ENCODE measurements at regions not wholly inside any gene's neighbourhood (a gene's known extent, or its start where the extent isn't known, plus 50 kb on each side); places are given as distances from the start of the nearest gene placed in this dataset.

DNA sequence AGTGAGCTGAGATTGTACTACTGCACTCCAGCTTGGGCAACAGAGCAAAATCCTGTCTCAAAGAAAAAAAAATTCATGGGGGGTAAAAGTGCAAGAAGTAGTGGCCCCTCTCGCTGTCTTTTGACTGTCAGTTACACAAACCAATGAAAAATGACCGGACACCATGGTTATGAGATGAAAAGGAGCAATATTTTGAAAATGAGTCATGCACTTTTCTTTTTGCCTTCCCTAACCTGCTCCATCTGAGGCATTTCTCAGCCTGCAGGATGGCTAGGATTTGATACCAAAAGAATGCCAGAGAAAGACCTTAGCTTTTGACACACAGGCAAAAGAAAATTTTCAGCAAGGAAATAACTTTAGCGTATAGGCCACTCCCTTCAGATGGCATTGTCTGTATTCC is 181.7 kb upstream of the ARID1B start:
- H3K4me3 ChIP-seq (ENCODE audit: low read depth, low read length) = no peak overlapping the region
- POLR2A ChIA-PET = no interaction called here
- TF ChIP-seq, protein P1, sequence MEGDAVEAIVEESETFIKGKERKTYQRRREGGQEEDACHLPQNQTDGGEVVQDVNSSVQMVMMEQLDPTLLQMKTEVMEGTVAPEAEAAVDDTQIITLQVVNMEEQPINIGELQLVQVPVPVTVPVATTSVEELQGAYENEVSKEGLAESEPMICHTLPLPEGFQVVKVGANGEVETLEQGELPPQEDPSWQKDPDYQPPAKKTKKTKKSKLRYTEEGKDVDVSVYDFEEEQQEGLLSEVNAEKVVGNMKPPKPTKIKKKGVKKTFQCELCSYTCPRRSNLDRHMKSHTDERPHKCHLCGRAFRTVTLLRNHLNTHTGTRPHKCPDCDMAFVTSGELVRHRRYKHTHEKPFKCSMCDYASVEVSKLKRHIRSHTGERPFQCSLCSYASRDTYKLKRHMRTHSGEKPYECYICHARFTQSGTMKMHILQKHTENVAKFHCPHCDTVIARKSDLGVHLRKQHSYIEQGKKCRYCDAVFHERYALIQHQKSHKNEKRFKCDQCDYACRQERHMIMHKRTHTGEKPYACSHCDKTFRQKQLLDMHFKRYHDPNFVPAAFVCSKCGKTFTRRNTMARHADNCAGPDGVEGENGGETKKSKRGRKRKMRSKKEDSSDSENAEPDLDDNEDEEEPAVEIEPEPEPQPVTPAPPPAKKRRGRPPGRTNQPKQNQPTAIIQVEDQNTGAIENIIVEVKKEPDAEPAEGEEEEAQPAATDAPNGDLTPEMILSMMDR (IDR thresholded peaks at IDR 0.05; ENCODE audit: insufficient read depth, low read length, missing control alignments) = no peak
- DNase-seq (ENCODE audit: low read depth, low spot score) = no peak
- CTCF ChIA-PET = no interaction called here

DNA sequence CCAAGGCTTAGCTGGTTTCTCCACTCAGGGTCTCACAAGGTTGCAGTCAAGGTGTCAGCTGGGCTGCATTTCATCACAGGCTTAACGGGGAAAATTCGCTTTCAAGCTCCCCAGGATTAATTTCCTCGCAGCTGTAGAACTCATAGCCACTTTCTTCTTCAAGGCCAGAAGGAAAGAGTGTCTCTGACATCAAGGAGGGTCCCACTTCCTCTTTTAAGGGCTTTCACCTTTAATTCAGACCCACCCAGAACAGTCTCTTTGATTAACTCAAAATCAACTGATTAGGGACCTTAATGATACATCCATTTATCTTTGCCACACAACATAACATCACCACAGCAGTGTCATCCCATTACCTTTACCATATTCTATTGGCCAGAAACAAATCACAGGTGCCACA is 183.3 kb upstream of the ARID1B start:
- ChIA-PET CTCF (no interaction called here), POLR2A (no interaction called here)
- no peak overlapping the region for H3K4me3 ChIP-seq (ENCODE audit: low read depth, low read length)
- DNase-seq (ENCODE audit: low read depth, low spot score) = no peak
- TF ChIP-seq, protein P1 (IDR thresholded peaks at IDR 0.05; ENCODE audit: insufficient read depth, low read length, missing control alignments) = no peak

DNA sequence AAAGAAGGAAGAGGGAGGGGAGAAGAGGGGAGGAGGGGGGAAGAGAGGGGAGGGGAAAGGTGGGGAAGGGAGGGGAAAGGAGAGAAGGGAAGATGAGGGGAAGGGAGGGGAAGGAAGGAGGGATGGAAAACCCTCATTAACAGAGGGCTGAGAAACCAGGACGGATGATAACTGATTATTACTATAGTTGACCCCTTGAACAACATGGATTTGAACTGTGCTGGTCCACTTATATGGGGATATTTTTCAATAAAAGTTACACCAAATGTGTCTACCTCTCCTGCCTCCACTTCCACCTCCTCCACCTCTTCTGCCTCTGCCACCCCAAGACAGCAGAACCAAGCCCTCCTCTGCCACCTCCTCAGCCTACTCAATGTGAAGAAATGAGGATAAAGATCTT is 184.1 kb upstream of the ARID1B start:
- TF ChIP-seq, protein P1 (IDR thresholded peaks at IDR 0.05; ENCODE audit: insufficient read depth, low read length, missing control alignments) = no peak
- H3K4me3 ChIP-seq (ENCODE audit: low read depth, low read length) = no peak overlapping the region
- ChIA-PET CTCF (no interaction called here), POLR2A (no interaction called here)
- DNase-seq (ENCODE audit: low read depth, low spot score) = no peak

DNA sequence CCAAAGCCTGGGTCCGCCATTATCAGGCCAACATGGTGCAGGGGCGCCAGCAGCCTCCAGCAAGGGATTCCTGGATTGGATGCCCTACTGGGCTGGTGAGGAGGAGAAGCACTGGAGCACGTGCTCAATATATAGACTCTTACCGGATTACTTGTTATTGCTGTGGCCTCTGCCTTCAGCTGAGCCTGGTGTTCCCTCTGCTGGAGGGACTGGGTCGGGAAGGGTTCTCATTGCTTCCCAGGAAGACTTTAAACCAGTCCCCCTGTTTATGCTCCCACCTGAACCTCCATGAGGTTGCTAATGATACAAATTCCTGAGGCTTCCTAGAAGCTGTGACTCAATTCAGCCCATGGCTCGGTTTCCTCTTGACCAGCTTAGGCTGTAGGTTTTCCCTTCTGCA is 186.7 kb upstream of the ARID1B start:
- POLR2A ChIA-PET = no interaction called here
- CTCF ChIA-PET = no interaction called here
- DNase-seq (ENCODE audit: low read depth, low spot score) = no peak
- TF ChIP-seq, protein P1 (IDR thresholded peaks at IDR 0.05; ENCODE audit: insufficient read depth, low read length, missing control alignments) = no peak
- H3K4me3 ChIP-seq (ENCODE audit: low read depth, low read length) = no peak overlapping the region

DNA sequence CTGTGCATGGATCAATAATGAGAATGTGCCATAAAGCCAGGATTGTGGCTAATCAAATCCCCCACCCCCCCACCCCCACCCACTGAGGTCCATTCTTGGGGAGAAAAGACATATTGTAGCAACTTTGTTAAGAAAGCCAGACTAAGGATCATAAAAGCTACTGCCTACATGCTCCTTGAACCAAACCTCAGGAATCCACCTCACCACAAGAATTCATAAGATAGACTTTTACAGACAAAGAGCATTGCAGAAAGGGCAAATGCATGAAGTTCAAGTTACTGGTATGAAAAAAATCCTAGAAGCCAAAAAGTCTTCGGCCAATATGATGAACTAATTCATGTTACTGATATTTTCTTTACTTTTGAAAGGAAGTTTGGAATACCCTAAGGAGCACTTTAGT is 187.9 kb upstream of the ARID1B start:
- ChIA-PET POLR2A (no interaction called here), CTCF (interaction anchor here (1.2 kb wide), 1 partner anchor 24 kb away, joined by 3 read pairs; no protein-coding TSS in a partner anchor)
- TF ChIP-seq, protein P1 (IDR thresholded peaks at IDR 0.05; ENCODE audit: insufficient read depth, low read length, missing control alignments) = no peak
- peak; percentile 57 for DNase-seq (ENCODE audit: low read depth, low spot score)
- no peak overlapping the region for H3K4me3 ChIP-seq (ENCODE audit: low read depth, low read length)

DNA sequence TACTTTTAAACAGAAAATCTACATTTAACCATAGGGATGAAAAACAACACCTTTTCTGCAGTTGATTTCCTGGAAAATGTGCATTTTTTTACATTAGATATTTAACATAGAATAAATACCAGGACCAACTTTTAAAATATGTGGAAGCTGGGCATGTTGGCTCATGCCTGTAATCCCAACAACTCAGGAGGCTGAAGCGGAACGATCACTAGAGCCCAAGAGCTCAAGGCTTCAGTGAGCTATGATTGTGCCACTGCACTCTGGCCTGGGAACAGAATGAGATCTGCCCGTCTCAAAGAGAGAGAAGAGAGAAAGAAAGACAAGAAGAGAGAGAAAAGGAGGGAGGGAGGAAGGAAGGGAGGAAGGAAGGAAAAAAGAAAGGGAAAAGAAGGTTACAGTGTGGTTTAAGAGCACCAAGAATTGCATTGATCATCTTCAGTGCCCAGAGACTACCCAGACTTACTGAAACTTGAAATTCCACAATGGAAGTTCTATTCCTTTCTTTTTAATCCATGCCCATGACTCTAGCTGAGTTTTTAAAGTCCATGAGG is 189.4 kb upstream of the ARID1B start:
- CTCF ChIA-PET = interaction anchor here (1.3 kb wide), 1 partner anchor 23 kb away, joined by 4 read pairs; no protein-coding TSS in a partner anchor
- DNase-seq (ENCODE audit: low read depth, low spot score) = no peak
- POLR2A ChIA-PET = no interaction called here
- TF ChIP-seq, protein P1 (IDR thresholded peaks at IDR 0.05; ENCODE audit: insufficient read depth, low read length, missing control alignments) = no peak
- no peak overlapping the region for H3K4me3 ChIP-seq (ENCODE audit: low read depth, low read length)
